Naive thymus-derived CD8-positive, alpha-beta T cell (primary cell): ENCODE measurements at regions not wholly inside any gene's neighbourhood (a gene's known extent, or its start where the extent isn't known, plus 50 kb on each side); places are given as distances from the start of the nearest gene placed in this dataset.

Experiments used
- ATAC-seq, 2 donors: fragments of 150-1000 bp; cut with Tn5 transposase in 1 of 2; sonication (Bioruptor Pico), chemical (Tn5 transposase) in 1 of 2; 1 replicate in 1 of 2; 2 replicates in 1 of 2; pipeline ENCODE4 v1.10.0; 2021; ENCODE audit warnings: mild to moderate bottlenecking in 2 of 2, moderate library complexity in 2 of 2
- POLR2A ChIA-PET: fragments of 350-600 bp; sonication (Branson Sonifier 250); formaldehyde crosslinking; loops from one replicate; lab custom pipeline; 2021; ENCODE audit warnings: antibody characterized with exemption; lab: Charles Lee
- DNase-seq, 10 donors: peaks; one replicate each; pipeline versions ENCODE4 v3.0.0 to v3.0.0-alpha.2; 2020 to 2022
- H3K27ac Mint-ChIP-seq, 10 donors: one replicate each; pipeline ENCODE4 v1.8.0; 2020 to 2022; ENCODE audit warnings: mild to moderate bottlenecking in 10 of 10, mixed read lengths in 10 of 10, moderate library complexity in 4 of 10, inconsistent platforms in 1 of 10
- H3K27me3 Mint-ChIP-seq, 5 donors: one replicate each; pipeline ENCODE4 v1.8.0; 2021 to 2022; ENCODE audit warnings: mixed read lengths in 5 of 5
- H3K36me3 Mint-ChIP-seq, 3 donors: one replicate each; pipeline ENCODE4 v1.8.0; 2020 to 2022; ENCODE audit warnings: mixed read lengths in 3 of 3, mild to moderate bottlenecking in 2 of 3, inconsistent platforms in 1 of 3
- H3K4me1 Mint-ChIP-seq, 4 donors: one replicate each; pipeline ENCODE4 v1.8.0; 2021 to 2022; ENCODE audit warnings: mixed read lengths in 4 of 4
- H3K4me3 Mint-ChIP-seq, 10 donors: one replicate each; pipeline ENCODE4 v1.8.0; 2020 to 2022; ENCODE audit warnings: mild to moderate bottlenecking in 10 of 10, mixed read lengths in 10 of 10, moderate library complexity in 6 of 10, inconsistent platforms in 1 of 10
- H3K9me3 Mint-ChIP-seq, 9 donors: one replicate each; pipeline ENCODE4 v1.8.0; 2020 to 2022; ENCODE audit warnings: mixed read lengths in 9 of 9, mild to moderate bottlenecking in 3 of 9, inconsistent platforms in 1 of 9, moderate library complexity in 1 of 9

- DNase-seq (no peak), ATAC-seq (no peak)
- Mint-ChIP-seq H3K4me3 (no peak overlapping the region), H3K9me3 (peaks cover 0 to 32% (median 22%) of the 10 kb centered on the region in 9 donors), H3K27ac (no peak overlapping the region), H3K36me3 (peaks cover 0 to 9% (median 0%) of the 10 kb centered on the region in 3 donors), H3K4me1 (no peaks in the 10 kb centered on the region), H3K27me3 (no peaks in the 10 kb centered on the region)
- POLR2A ChIA-PET, result no interaction called here
Observed at GRCh38 chr3:20912406-20912805, 726.4 kb upstream of the SGO1 start.

GRCh38 chr3:20909511-20909910 lies 723.5 kb upstream of the SGO1 start:
- H3K27ac Mint-ChIP-seq, result no peak overlapping the region
- H3K36me3 Mint-ChIP-seq, result no peaks in the 10 kb centered on the region
- no peak overlapping the region for H3K4me3 Mint-ChIP-seq
- ATAC-seq (no peak), DNase-seq (no peak)
- no peaks in the 10 kb centered on the region for H3K4me1 Mint-ChIP-seq
- H3K27me3 Mint-ChIP-seq, result no peaks in the 10 kb centered on the region
- POLR2A ChIA-PET, result no interaction called here
- H3K9me3 Mint-ChIP-seq, result peaks cover 0 to 22% (median 6%) of the 10 kb centered on the region in 9 donors

GRCh38 chr3:20905210-20905805 lies 719.3 kb upstream of the SGO1 start:
- H3K4me3 Mint-ChIP-seq, result no peak overlapping the region
- H3K27me3 Mint-ChIP-seq, result no peaks in the 10 kb centered on the region
- no peaks in the 10 kb centered on the region for H3K4me1 Mint-ChIP-seq
- ATAC-seq (no peak), DNase-seq (no peak)
- peaks cover 3 to 21% (median 12%) of the 10 kb centered on the region in 9 donors for H3K9me3 Mint-ChIP-seq
- POLR2A ChIA-PET, result no interaction called here
- no peak overlapping the region for H3K27ac Mint-ChIP-seq
- no peaks in the 10 kb centered on the region for H3K36me3 Mint-ChIP-seq

GRCh38 chr3:20904671-20905070 lies 718.7 kb upstream of the SGO1 start:
- no peaks in the 10 kb centered on the region for H3K36me3 Mint-ChIP-seq
- H3K4me3 Mint-ChIP-seq, result no peak overlapping the region
- POLR2A ChIA-PET, result no interaction called here
- no peak for DNase-seq
- ATAC-seq, result no peak
- no peaks in the 10 kb centered on the region for H3K4me1 Mint-ChIP-seq
- H3K9me3 Mint-ChIP-seq, result peaks cover 9 to 23% (median 14%) of the 10 kb centered on the region in 9 donors
- H3K27ac Mint-ChIP-seq, result no peak overlapping the region
- no peaks in the 10 kb centered on the region for H3K27me3 Mint-ChIP-seq

- DNase-seq (no peak), ATAC-seq (no peak)
- Mint-ChIP-seq H3K4me3 (no peak overlapping the region), H3K36me3 (peaks cover 0 to 8% (median 0%) of the 10 kb centered on the region in 3 donors), H3K9me3 (peaks cover 17 to 69% (median 30%) of the 10 kb centered on the region in 9 donors), H3K27ac (no peak overlapping the region), H3K27me3 (no peaks in the 10 kb centered on the region), H3K4me1 (no peaks in the 10 kb centered on the region)
- POLR2A ChIA-PET, result no interaction called here
Observed at GRCh38 chr3:20898962-20899361, 713.0 kb upstream of the SGO1 start.

GRCh38 chr3:20890111-20890519 lies 704.1 kb upstream of the SGO1 start:
- ATAC-seq, result no peak
- Mint-ChIP-seq H3K27ac (no peak overlapping the region), H3K4me3 (no peak overlapping the region), H3K9me3 (peaks cover 8 to 51% (median 21%) of the 10 kb centered on the region in 9 donors), H3K36me3 (peaks cover 0 to 19% (median 0%) of the 10 kb centered on the region in 3 donors), H3K4me1 (no peaks in the 10 kb centered on the region), H3K27me3 (no peaks in the 10 kb centered on the region)
- no peak for DNase-seq
- POLR2A ChIA-PET, result no interaction called here

- no peaks in the 10 kb centered on the region for H3K27me3 Mint-ChIP-seq
- no peaks in the 10 kb centered on the region for H3K4me1 Mint-ChIP-seq
- DNase-seq (no peak), ATAC-seq (no peak)
- peaks cover 0 to 25% (median 2%) of the 10 kb centered on the region in 3 donors for H3K36me3 Mint-ChIP-seq
- H3K27ac Mint-ChIP-seq, result no peak overlapping the region
- POLR2A ChIA-PET, result no interaction called here
- H3K4me3 Mint-ChIP-seq, result no peak overlapping the region
- H3K9me3 Mint-ChIP-seq, result peaks cover 0 to 36% (median 14%) of the 10 kb centered on the region in 9 donors
Observed at GRCh38 chr3:20878691-20879090, 692.7 kb upstream of the SGO1 start.

- Mint-ChIP-seq H3K36me3 (peaks cover 0 to 25% (median 2%) of the 10 kb centered on the region in 3 donors), H3K27ac (no peak overlapping the region), H3K27me3 (no peaks in the 10 kb centered on the region), H3K4me3 (no peak overlapping the region), H3K4me1 (no peaks in the 10 kb centered on the region), H3K9me3 (peaks cover 6 to 58% (median 43%) of the 10 kb centered on the region in 9 donors)
- ATAC-seq (no peak), DNase-seq (no peak)
- POLR2A ChIA-PET, result no interaction called here
Observed at GRCh38 chr3:20873235-20873634, 687.2 kb upstream of the SGO1 start.

- ATAC-seq, result no peak
- H3K27me3 Mint-ChIP-seq, result no peaks in the 10 kb centered on the region
- H3K4me3 Mint-ChIP-seq, result no peak overlapping the region
- peaks cover 8 to 41% (median 27%) of the 10 kb centered on the region in 9 donors for H3K9me3 Mint-ChIP-seq
- no peak for DNase-seq
- H3K4me1 Mint-ChIP-seq, result no peaks in the 10 kb centered on the region
- POLR2A ChIA-PET, result no interaction called here
- H3K27ac Mint-ChIP-seq, result no peak overlapping the region
- peaks cover 0 to 15% (median 2%) of the 10 kb centered on the region in 3 donors for H3K36me3 Mint-ChIP-seq
Observed at GRCh38 chr3:20870106-20870899, 684.3 kb upstream of the SGO1 start.

- POLR2A ChIA-PET, result no interaction called here
- Mint-ChIP-seq H3K9me3 (peaks cover 4 to 49% (median 31%) of the 10 kb centered on the region in 9 donors), H3K27ac (no peak overlapping the region), H3K4me3 (no peak overlapping the region), H3K36me3 (peaks cover 0 to 8% (median 0%) of the 10 kb centered on the region in 3 donors), H3K4me1 (no peaks in the 10 kb centered on the region), H3K27me3 (no peaks in the 10 kb centered on the region)
- ATAC-seq (no peak), DNase-seq (no peak)
Observed at GRCh38 chr3:20865803-20866202, 679.8 kb upstream of the SGO1 start.

- Mint-ChIP-seq H3K4me1 (no peaks in the 10 kb centered on the region), H3K36me3 (peaks cover 0 to 5% (median 0%) of the 10 kb centered on the region in 3 donors), H3K4me3 (no peak overlapping the region), H3K27ac (no peak overlapping the region), H3K27me3 (no peaks in the 10 kb centered on the region), H3K9me3 (peaks cover 0 to 46% (median 31%) of the 10 kb centered on the region in 9 donors)
- POLR2A ChIA-PET, result no interaction called here
- no peak for DNase-seq
- no peak for ATAC-seq
Observed at GRCh38 chr3:20861454-20861853, 675.4 kb upstream of the SGO1 start.

GRCh38 chr3:20857636-20858035 lies 671.6 kb upstream of the SGO1 start:
- ATAC-seq (no peak), DNase-seq (no peak)
- peaks cover 0 to 5% (median 0%) of the 10 kb centered on the region in 3 donors for H3K36me3 Mint-ChIP-seq
- H3K4me3 Mint-ChIP-seq, result no peak overlapping the region
- H3K27me3 Mint-ChIP-seq, result no peaks in the 10 kb centered on the region
- peaks cover 0 to 21% (median 11%) of the 10 kb centered on the region in 9 donors for H3K9me3 Mint-ChIP-seq
- H3K4me1 Mint-ChIP-seq, result no peaks in the 10 kb centered on the region
- POLR2A ChIA-PET, result no interaction called here
- H3K27ac Mint-ChIP-seq, result no peak overlapping the region

GRCh38 chr3:20853890-20854289 lies 667.9 kb upstream of the SGO1 start:
- POLR2A ChIA-PET, result no interaction called here
- H3K4me3 Mint-ChIP-seq, result no peak overlapping the region
- no peaks in the 10 kb centered on the region for H3K4me1 Mint-ChIP-seq
- no peaks in the 10 kb centered on the region for H3K27me3 Mint-ChIP-seq
- no peak overlapping the region for H3K27ac Mint-ChIP-seq
- H3K36me3 Mint-ChIP-seq, result no peaks in the 10 kb centered on the region
- DNase-seq (no peak), ATAC-seq (no peak)
- peaks cover 0 to 10% (median 6%) of the 10 kb centered on the region in 9 donors for H3K9me3 Mint-ChIP-seq
